HuH-7.5 (cell line): ENCODE measurements at regions not wholly inside any gene's neighbourhood (a gene's known extent, or its start where the extent isn't known, plus 50 kb on each side); places are given as distances from the start of the nearest gene placed in this dataset.

Experiments used
- DNase-seq: peaks from one replicate; pipeline ENCODE4 v3.0.0; 2011; ENCODE audit warnings: low spot score

- DNase-seq, result no peak
These were observed 211.1 kb downstream of the ANKRD60 start for GRCh38 chr20:58017231-58017969.

GRCh38 chr20:58016779-58017178 is 211.7 kb downstream of the ANKRD60 start:
- DNase-seq, result no peak

- DNase-seq, result no peak
These were observed 213.7 kb downstream of the ANKRD60 start for GRCh38 chr20:58014628-58015315.

- DNase-seq, result no peak
These were observed 215.5 kb downstream of the ANKRD60 start for GRCh38 chr20:58012731-58013510.

- DNase-seq, result no peak
These were observed 216.4 kb downstream of the ANKRD60 start for GRCh38 chr20:58011947-58012610.

- DNase-seq, result no peak
These were observed 217.1 kb downstream of the ANKRD60 start for GRCh38 chr20:58011106-58011946.

GRCh38 chr20:58010666-58011065 is 217.8 kb downstream of the ANKRD60 start:
- DNase-seq, result no peak

GRCh38 chr20:58010186-58010585 is 218.3 kb downstream of the ANKRD60 start:
- DNase-seq, result no peak

- DNase-seq, result no peak
These were observed 219.6 kb downstream of the ANKRD60 start for GRCh38 chr20:58008866-58009265.

GRCh38 chr20:58008413-58008812 is 220.0 kb downstream of the ANKRD60 start:
- no peak for DNase-seq

GRCh38 chr20:58007947-58008346 is 220.5 kb downstream of the ANKRD60 start:
- DNase-seq, result no peak

- no peak for DNase-seq
These were observed 221.8 kb downstream of the ANKRD60 start for GRCh38 chr20:58006346-58007316.

GRCh38 chr20:58005581-58006345 is 222.7 kb downstream of the ANKRD60 start:
- DNase-seq, result no peak

GRCh38 chr20:58004900-58005299 is 223.6 kb downstream of the ANKRD60 start:
- DNase-seq, result no peak

- DNase-seq, result no peak
These were observed 224.3 kb downstream of the ANKRD60 start for GRCh38 chr20:58004146-58004545.

GRCh38 chr20:58003525-58003924 is 224.9 kb downstream of the ANKRD60 start:
- DNase-seq, result no peak

GRCh38 chr20:58002901-58003300 is 225.6 kb downstream of the ANKRD60 start:
- DNase-seq, result no peak

- DNase-seq, result no peak
These were observed 226.5 kb downstream of the ANKRD60 start for GRCh38 chr20:58001946-58002345.

- DNase-seq, result no peak
These were observed 227.1 kb downstream of the ANKRD60 start for GRCh38 chr20:58001381-58001780.
